ENCODE measurements at regions not wholly inside any gene's neighbourhood (a gene's known extent, or its start where the extent isn't known, plus 50 kb on each side); places are given as distances from the start of the nearest gene placed in this dataset.

DNA sequence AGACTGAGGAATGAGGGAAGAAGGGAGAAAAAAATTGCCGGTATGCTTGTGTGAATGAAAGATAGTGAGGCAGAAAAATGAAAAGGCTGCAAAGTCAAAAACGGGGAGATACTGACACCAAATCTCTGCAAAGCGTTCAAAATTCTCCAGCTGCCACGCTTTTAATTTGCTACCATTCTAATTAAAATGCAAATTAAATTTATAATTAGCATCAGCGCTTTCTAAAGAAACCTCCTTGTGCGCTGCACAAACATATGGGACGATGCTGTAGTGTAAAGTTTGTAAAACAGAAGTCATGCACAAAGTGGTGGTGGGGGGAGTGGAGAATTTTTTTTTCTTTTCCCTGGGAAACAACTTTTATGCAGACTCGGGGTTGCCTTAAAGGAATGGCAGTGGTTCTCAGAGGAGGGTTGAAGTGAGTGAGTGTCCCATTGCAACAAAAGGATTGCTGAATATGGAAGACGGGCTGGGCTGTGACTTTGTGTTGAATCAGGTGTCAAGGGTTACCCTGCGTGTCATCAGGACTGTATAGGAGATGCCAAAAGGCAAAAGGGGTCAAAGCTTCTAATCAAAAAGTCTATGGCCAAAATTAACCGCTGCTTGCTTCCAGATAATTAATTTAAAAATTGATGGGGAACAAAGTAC lies 472.2 kb downstream of the NR2F2 start:
- H3K4me3 ChIP-seq (ENCODE audit: low read depth, low read length), result no peak overlapping the region
- no peak overlapping the region for H3K9ac ChIP-seq (ENCODE audit: low read depth, low read length)
- no peaks in the 10 kb centered on the region for H3K4me1 ChIP-seq (ENCODE audit: control insufficient read depth, insufficient read depth, low read length)
- no peaks in the 10 kb centered on the region for H3K27me3 ChIP-seq (ENCODE audit: control insufficient read depth, insufficient read depth, low read length)
- no peaks in the 10 kb centered on the region for H3K9me3 ChIP-seq (ENCODE audit: control insufficient read depth, insufficient read depth, low read length)
- H3K36me3 ChIP-seq (ENCODE audit: control insufficient read depth, insufficient read depth, low read length), result no peaks in the 10 kb centered on the region

GRCh38 chr15:96804754-96805153 lies 474.3 kb downstream of the NR2F2 start:
- Histone ChIP-seq H3K9ac (ENCODE audit: low read depth, low read length) (no peak overlapping the region), H3K4me1 (ENCODE audit: control insufficient read depth, insufficient read depth, low read length) (no peaks in the 10 kb centered on the region), H3K36me3 (ENCODE audit: control insufficient read depth, insufficient read depth, low read length) (no peaks in the 10 kb centered on the region), H3K4me3 (ENCODE audit: low read depth, low read length) (no peak overlapping the region), H3K27me3 (ENCODE audit: control insufficient read depth, insufficient read depth, low read length) (no peaks in the 10 kb centered on the region), H3K9me3 (ENCODE audit: control insufficient read depth, insufficient read depth, low read length) (no peaks in the 10 kb centered on the region)

DNA sequence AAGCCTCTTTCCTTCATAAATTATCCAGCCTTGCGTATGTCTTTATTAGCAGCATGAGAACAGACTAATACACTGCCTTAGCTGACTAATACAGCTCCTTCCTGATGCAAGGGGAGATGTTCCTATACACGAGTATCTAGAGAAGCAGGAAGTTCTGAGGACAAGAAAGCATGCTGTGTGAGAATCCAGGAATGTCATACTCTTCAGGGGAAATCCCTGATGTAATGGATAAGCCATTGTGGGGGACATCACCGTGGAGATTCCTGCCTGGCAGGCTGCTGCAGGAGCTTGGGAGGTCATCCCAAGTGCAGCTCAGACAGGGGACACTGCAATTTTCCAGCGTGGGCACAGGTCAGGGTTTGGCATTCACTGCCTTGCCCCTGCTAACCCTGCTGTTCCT lies 476.9 kb downstream of the NR2F2 start:
- Histone ChIP-seq H3K4me3 (ENCODE audit: low read depth, low read length) (no peak overlapping the region), H3K36me3 (ENCODE audit: control insufficient read depth, insufficient read depth, low read length) (no peaks in the 10 kb centered on the region), H3K27me3 (ENCODE audit: control insufficient read depth, insufficient read depth, low read length) (no peaks in the 10 kb centered on the region), H3K9me3 (ENCODE audit: control insufficient read depth, insufficient read depth, low read length) (no peaks in the 10 kb centered on the region), H3K4me1 (ENCODE audit: control insufficient read depth, insufficient read depth, low read length) (no peaks in the 10 kb centered on the region), H3K9ac (ENCODE audit: low read depth, low read length) (no peak overlapping the region)

GRCh38 chr15:96817900-96818299 lies 487.4 kb downstream of the NR2F2 start:
- Histone ChIP-seq H3K9me3 (ENCODE audit: control insufficient read depth, insufficient read depth, low read length) (no peaks in the 10 kb centered on the region), H3K4me3 (ENCODE audit: low read depth, low read length) (no peak overlapping the region), H3K4me1 (ENCODE audit: control insufficient read depth, insufficient read depth, low read length) (no peaks in the 10 kb centered on the region), H3K9ac (ENCODE audit: low read depth, low read length) (no peak overlapping the region), H3K36me3 (ENCODE audit: control insufficient read depth, insufficient read depth, low read length) (no peaks in the 10 kb centered on the region), H3K27me3 (ENCODE audit: control insufficient read depth, insufficient read depth, low read length) (no peaks in the 10 kb centered on the region)

DNA sequence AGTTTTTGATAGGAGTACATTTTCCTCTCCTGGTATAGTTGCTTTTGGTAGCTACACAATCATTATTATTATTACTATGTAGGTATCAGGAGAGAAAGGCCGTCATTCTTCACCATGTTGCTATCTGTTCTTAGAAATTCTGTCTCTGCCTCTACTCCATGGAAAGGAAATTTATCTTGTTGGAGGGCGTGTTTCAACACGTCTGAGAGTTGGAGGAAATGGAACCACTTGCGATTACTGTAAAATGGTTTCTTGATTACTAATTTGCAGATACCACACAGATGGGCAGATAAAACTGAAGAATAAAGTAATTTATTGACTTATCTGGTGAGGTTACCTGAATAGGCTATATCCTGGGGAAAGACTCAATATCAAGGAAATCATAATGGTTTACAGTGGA lies 488.4 kb downstream of the NR2F2 start:
- H3K9me3 ChIP-seq (ENCODE audit: control insufficient read depth, insufficient read depth, low read length), result no peaks in the 10 kb centered on the region
- no peak overlapping the region for H3K4me3 ChIP-seq (ENCODE audit: low read depth, low read length)
- H3K4me1 ChIP-seq (ENCODE audit: control insufficient read depth, insufficient read depth, low read length), result no peaks in the 10 kb centered on the region
- H3K36me3 ChIP-seq (ENCODE audit: control insufficient read depth, insufficient read depth, low read length), result no peaks in the 10 kb centered on the region
- no peak overlapping the region for H3K9ac ChIP-seq (ENCODE audit: low read depth, low read length)
- H3K27me3 ChIP-seq (ENCODE audit: control insufficient read depth, insufficient read depth, low read length), result no peaks in the 10 kb centered on the region

DNA sequence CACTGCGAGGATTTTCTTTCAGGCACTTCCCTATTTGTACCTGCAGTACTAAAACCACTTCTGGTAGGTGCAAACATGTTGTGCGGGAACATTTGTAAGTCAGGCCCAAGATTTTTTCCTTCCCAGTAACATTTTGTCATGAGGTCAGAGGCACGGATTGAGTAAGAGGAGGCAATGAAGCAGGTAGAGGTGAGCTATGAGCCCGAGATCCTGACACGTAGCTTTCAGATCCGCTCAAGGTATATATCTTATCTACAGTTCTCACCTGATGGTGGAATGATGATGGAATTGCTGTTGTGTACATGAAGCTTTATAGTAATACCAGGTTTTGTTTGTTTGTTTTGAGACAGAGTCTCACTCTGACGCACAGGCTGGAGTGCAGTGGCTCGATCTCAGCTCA lies 497.5 kb downstream of the NR2F2 start:
- H3K9me3 ChIP-seq (ENCODE audit: control insufficient read depth, insufficient read depth, low read length), result no peaks in the 10 kb centered on the region
- no peak overlapping the region for H3K4me3 ChIP-seq (ENCODE audit: low read depth, low read length)
- no peaks in the 10 kb centered on the region for H3K36me3 ChIP-seq (ENCODE audit: control insufficient read depth, insufficient read depth, low read length)
- H3K4me1 ChIP-seq (ENCODE audit: control insufficient read depth, insufficient read depth, low read length), result no peaks in the 10 kb centered on the region
- no peak overlapping the region for H3K9ac ChIP-seq (ENCODE audit: low read depth, low read length)
- no peaks in the 10 kb centered on the region for H3K27me3 ChIP-seq (ENCODE audit: control insufficient read depth, insufficient read depth, low read length)

DNA sequence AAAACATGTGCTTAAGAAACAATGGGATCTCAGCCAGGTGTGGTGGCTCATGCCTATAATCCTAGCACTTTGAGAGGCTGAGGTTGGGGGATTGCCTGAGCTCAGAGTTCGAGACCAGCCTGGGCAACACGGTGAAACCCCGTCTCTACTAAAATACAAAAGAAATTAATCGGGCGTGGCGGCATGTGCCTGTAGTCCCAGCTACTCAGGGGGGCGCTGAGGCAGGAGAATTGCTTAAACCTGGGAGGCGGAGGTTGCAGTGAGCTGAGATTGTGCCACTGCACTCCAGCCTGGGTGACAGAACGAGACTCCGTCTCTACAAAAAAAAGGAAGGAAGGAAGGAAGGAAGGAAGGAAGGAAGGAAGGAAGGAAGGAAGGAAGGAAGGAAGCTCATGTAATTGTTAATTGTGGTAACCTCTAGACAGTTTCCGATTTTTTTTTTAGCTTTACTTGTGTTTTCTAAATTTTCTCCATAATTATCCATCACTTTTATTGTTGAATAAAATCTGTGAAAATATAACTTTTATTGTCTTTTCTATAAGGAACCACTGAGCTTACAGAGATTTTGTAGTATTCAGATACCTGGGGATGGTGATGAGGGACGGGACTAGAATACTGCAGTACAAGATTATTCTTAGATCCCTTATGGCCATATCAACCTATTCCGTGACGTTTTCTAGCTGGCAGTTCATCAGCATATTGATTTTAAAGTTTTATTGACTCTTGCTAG lies 506.9 kb downstream of the NR2F2 start:
- Histone ChIP-seq H3K9ac (ENCODE audit: low read depth, low read length) (no peak overlapping the region), H3K4me3 (ENCODE audit: low read depth, low read length) (no peak overlapping the region)

DNA sequence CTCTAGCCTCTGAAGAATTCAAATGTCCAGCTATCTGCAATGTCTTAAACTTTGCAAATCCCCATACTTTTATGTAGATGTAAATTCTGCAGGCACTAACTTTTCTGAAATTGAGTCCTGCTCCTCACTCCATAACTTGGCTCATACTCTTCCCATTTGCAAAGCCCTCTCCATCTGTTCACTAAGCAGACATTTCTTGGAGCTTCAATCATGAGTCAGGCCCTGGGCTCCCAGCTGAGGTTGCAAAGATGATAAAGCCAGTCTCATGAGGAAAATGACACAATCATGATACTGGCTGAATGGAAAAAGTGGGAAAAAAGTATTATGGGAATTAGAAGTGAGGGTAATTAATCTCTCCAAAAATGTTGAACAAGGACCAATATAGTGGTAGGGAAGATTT lies 507.6 kb downstream of the NR2F2 start:
- no peak overlapping the region for H3K4me3 ChIP-seq (ENCODE audit: low read depth, low read length)
- H3K9ac ChIP-seq (ENCODE audit: low read depth, low read length), result no peak overlapping the region
- no peaks in the 10 kb centered on the region for H3K27me3 ChIP-seq (ENCODE audit: control insufficient read depth, insufficient read depth, low read length)
- peaks cover 3% of the 10 kb centered on the region for H3K36me3 ChIP-seq (ENCODE audit: control insufficient read depth, insufficient read depth, low read length)
- peaks cover 3% of the 10 kb centered on the region for H3K9me3 ChIP-seq (ENCODE audit: control insufficient read depth, insufficient read depth, low read length)
- no peaks in the 10 kb centered on the region for H3K4me1 ChIP-seq (ENCODE audit: control insufficient read depth, insufficient read depth, low read length)

More for the DNA sequence above, 506.9 kb downstream of the NR2F2 start:
- Histone ChIP-seq H3K4me1 (ENCODE audit: control insufficient read depth, insufficient read depth, low read length) (no peaks in the 10 kb centered on the region), H3K36me3 (ENCODE audit: control insufficient read depth, insufficient read depth, low read length) (peaks cover 3% of the 10 kb centered on the region), H3K27me3 (ENCODE audit: control insufficient read depth, insufficient read depth, low read length) (no peaks in the 10 kb centered on the region), H3K9me3 (ENCODE audit: control insufficient read depth, insufficient read depth, low read length) (peaks cover 3% of the 10 kb centered on the region)

- no peak overlapping the region for H3K4me3 ChIP-seq (ENCODE audit: low read depth, low read length)
- no peaks in the 10 kb centered on the region for H3K27me3 ChIP-seq (ENCODE audit: control insufficient read depth, insufficient read depth, low read length)
- H3K9ac ChIP-seq (ENCODE audit: low read depth, low read length), result no peak overlapping the region
- no peaks in the 10 kb centered on the region for H3K4me1 ChIP-seq (ENCODE audit: control insufficient read depth, insufficient read depth, low read length)
- no peaks in the 10 kb centered on the region for H3K36me3 ChIP-seq (ENCODE audit: control insufficient read depth, insufficient read depth, low read length)
- H3K9me3 ChIP-seq (ENCODE audit: control insufficient read depth, insufficient read depth, low read length), result no peaks in the 10 kb centered on the region
These were observed 518.9 kb downstream of the NR2F2 start for GRCh38 chr15:96849271-96849900.

- Histone ChIP-seq H3K27me3 (ENCODE audit: control insufficient read depth, insufficient read depth, low read length) (no peaks in the 10 kb centered on the region), H3K9me3 (ENCODE audit: control insufficient read depth, insufficient read depth, low read length) (no peaks in the 10 kb centered on the region), H3K4me1 (ENCODE audit: control insufficient read depth, insufficient read depth, low read length) (no peaks in the 10 kb centered on the region)
These were observed 521.1 kb downstream of the NR2F2 start for GRCh38 chr15:96851613-96852012.

DNA sequence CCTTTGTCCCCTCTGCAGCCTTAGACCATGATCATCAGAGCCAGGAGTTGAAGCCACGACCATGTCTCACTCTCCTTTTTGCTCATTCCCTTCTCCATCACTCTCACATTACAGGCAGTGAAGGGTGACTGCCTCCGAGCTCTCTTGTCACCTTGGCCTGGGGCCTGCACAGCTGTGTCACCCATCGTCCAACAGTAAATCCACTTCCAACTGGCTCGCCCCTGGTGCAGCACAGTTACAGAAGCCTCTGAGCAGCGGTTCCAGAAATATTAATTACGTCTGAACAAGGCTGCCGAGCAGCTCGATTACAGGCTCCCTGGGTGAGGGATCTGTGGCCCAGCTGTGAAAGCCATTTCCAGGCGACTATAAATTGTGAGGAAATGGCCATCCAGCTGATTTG lies 528.2 kb downstream of the NR2F2 start:
- Histone ChIP-seq H3K9ac (ENCODE audit: low read depth, low read length) (no peak overlapping the region), H3K4me3 (ENCODE audit: low read depth, low read length) (no peak overlapping the region), H3K9me3 (ENCODE audit: control insufficient read depth, insufficient read depth, low read length) (no peaks in the 10 kb centered on the region), H3K27me3 (ENCODE audit: control insufficient read depth, insufficient read depth, low read length) (no peaks in the 10 kb centered on the region), H3K4me1 (ENCODE audit: control insufficient read depth, insufficient read depth, low read length) (no peaks in the 10 kb centered on the region), H3K36me3 (ENCODE audit: control insufficient read depth, insufficient read depth, low read length) (peaks cover 3% of the 10 kb centered on the region)

More at GRCh38 chr15:96851613-96852012, 521.1 kb downstream of the NR2F2 start:
- Histone ChIP-seq H3K36me3 (ENCODE audit: control insufficient read depth, insufficient read depth, low read length) (no peaks in the 10 kb centered on the region), H3K9ac (ENCODE audit: low read depth, low read length) (no peak overlapping the region), H3K4me3 (ENCODE audit: low read depth, low read length) (no peak overlapping the region)

- peaks cover 3% of the 10 kb centered on the region for H3K36me3 ChIP-seq (ENCODE audit: control insufficient read depth, insufficient read depth, low read length)
- no peaks in the 10 kb centered on the region for H3K9me3 ChIP-seq (ENCODE audit: control insufficient read depth, insufficient read depth, low read length)
- no peaks in the 10 kb centered on the region for H3K27me3 ChIP-seq (ENCODE audit: control insufficient read depth, insufficient read depth, low read length)
- H3K4me3 ChIP-seq (ENCODE audit: low read depth, low read length), result no peak overlapping the region
- H3K4me1 ChIP-seq (ENCODE audit: control insufficient read depth, insufficient read depth, low read length), result no peaks in the 10 kb centered on the region
- no peak overlapping the region for H3K9ac ChIP-seq (ENCODE audit: low read depth, low read length)
These were observed 530.2 kb downstream of the NR2F2 start for GRCh38 chr15:96860741-96861140.
